ENCODE measurements at regions not wholly inside any gene's neighbourhood (a gene's known extent, or its start where the extent isn't known, plus 50 kb on each side); places are given as distances from the start of the nearest gene placed in this dataset.

- Histone ChIP-seq H3K79me2 (ENCODE audit: insufficient read depth) (no peaks in the 10 kb centered on the region), H3K9me2 (ENCODE audit: insufficient read depth) (no peaks in the 10 kb centered on the region), H3K4me1 (ENCODE audit: insufficient read depth) (peaks cover 10% of the 10 kb centered on the region; the same call in 1 of the 2 replicates), H3F3A (ENCODE audit: insufficient read depth) (peaks cover 3% of the 10 kb centered on the region; the same call in 1 of the 2 replicates), H4K20me1 (ENCODE audit: insufficient read depth) (no peaks in the 10 kb centered on the region), H3K27ac (no peak overlapping the region), H3K4me3 (no peak overlapping the region), H3K27me3 (replicated peaks; ENCODE audit: insufficient read depth) (peaks cover 8% of the 10 kb centered on the region), H2AFZ (no peak overlapping the region), H3K9ac (no peak overlapping the region), H3K9me3 (ENCODE audit: low read depth) (no peaks in the 10 kb centered on the region), H3K4me2 (ENCODE audit: unreplicated experiment) (no peak overlapping the region), H3K36me3 (ENCODE audit: low read depth) (no peaks in the 10 kb centered on the region)
- WGBS, 2 experiments (ENCODE audit: low coverage in 1 of 2, low lambda C conversion rate in 2 of 2, missing lambda C conversion rate in 2 of 2): 60 to 66% methylated on average over 4 of the region's 4 CpGs
- no peak for DNase-seq
- no peak for TF ChIP-seq EZH2phosphoT487 (IDR thresholded peaks at IDR 0.05; ENCODE audit: insufficient read depth, low read depth)
- TF ChIP-seq EZH2 (IDR thresholded peaks at IDR 0.05; ENCODE audit: insufficient read depth, poor library complexity, severe bottlenecking): no peak
- in situ Hi-C loops (cut with MboI): no loop called here
Observed at GRCh38 chr4:41366911-41367517, 110.3 kb downstream of the UCHL1 start.

GRCh38 chr4:41369680-41370079 lies 113.0 kb downstream of the UCHL1 start:
- no peak for DNase-seq
- in situ Hi-C loops (cut with MboI): no loop called here
- Histone ChIP-seq H3K27me3 (replicated peaks; ENCODE audit: insufficient read depth) (no peaks in the 10 kb centered on the region), H3K9me2 (ENCODE audit: insufficient read depth) (no peaks in the 10 kb centered on the region), H3K4me3 (no peak overlapping the region), H2AFZ (no peak overlapping the region), H3K4me1 (ENCODE audit: insufficient read depth) (no peaks in the 10 kb centered on the region), H3K27ac (no peak overlapping the region), H3K4me2 (ENCODE audit: unreplicated experiment) (no peak overlapping the region), H3K9ac (no peak overlapping the region), H3K36me3 (ENCODE audit: low read depth) (no peaks in the 10 kb centered on the region), H3K9me3 (ENCODE audit: low read depth) (no peaks in the 10 kb centered on the region), H3K79me2 (ENCODE audit: insufficient read depth) (no peaks in the 10 kb centered on the region), H3F3A (ENCODE audit: insufficient read depth) (no peaks in the 10 kb centered on the region), H4K20me1 (ENCODE audit: insufficient read depth) (no peaks in the 10 kb centered on the region)
- WGBS, 2 experiments (ENCODE audit: low coverage in 1 of 2, low lambda C conversion rate in 2 of 2, missing lambda C conversion rate in 2 of 2): 76 to 86% methylated on average over 4 of the region's 4 CpGs
- TF ChIP-seq EZH2phosphoT487 (IDR thresholded peaks at IDR 0.05; ENCODE audit: insufficient read depth, low read depth): no peak
- TF ChIP-seq EZH2 (IDR thresholded peaks at IDR 0.05; ENCODE audit: insufficient read depth, poor library complexity, severe bottlenecking): no peak

DNA sequence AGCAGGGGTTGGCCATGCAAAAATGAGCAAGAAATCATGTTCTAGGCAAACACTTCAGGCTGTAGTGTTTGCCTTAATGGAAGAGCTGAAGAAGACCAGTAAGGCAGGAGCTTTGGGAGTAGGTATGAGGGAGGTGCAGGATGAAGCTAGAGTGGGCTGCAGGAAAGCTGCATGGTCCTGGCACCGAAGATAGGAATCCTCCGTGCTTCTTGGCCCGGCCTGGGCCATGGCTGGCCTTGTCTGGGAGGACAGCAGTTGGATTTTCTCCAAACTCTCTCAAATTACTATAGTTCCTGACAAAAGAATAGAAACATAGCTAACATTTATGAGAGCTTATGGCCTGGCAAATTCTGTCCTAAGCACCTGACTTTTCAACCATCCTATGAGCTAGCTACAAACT lies 116.5 kb downstream of the UCHL1 start:
- no peaks in the 10 kb centered on the region for H3K79me2 ChIP-seq (ENCODE audit: insufficient read depth)
- no peak for DNase-seq
- no peak overlapping the region for H3K9ac ChIP-seq
- H4K20me1 ChIP-seq (ENCODE audit: insufficient read depth): no peaks in the 10 kb centered on the region
- TF ChIP-seq EZH2 (IDR thresholded peaks at IDR 0.05; ENCODE audit: insufficient read depth, poor library complexity, severe bottlenecking): no peak
- TF ChIP-seq EZH2phosphoT487 (IDR thresholded peaks at IDR 0.05; ENCODE audit: insufficient read depth, low read depth): no peak
- no peak overlapping the region for H2AFZ ChIP-seq
- in situ Hi-C loops (cut with MboI): no loop called here
- WGBS, 2 experiments (ENCODE audit: low coverage in 1 of 2, low lambda C conversion rate in 2 of 2, missing lambda C conversion rate in 2 of 2): 41 to 49% methylated on average over 3 of the region's 3 CpGs
- H3K27ac ChIP-seq: no peak overlapping the region
- H3K4me2 ChIP-seq (ENCODE audit: unreplicated experiment): no peak overlapping the region
- no peak overlapping the region for H3K4me3 ChIP-seq
- H3K4me1 ChIP-seq (ENCODE audit: insufficient read depth): no peaks in the 10 kb centered on the region
- H3F3A ChIP-seq (ENCODE audit: insufficient read depth): no peaks in the 10 kb centered on the region
- no peaks in the 10 kb centered on the region for H3K27me3 ChIP-seq (replicated peaks; ENCODE audit: insufficient read depth)
- no peaks in the 10 kb centered on the region for H3K9me3 ChIP-seq (ENCODE audit: low read depth)
- H3K36me3 ChIP-seq (ENCODE audit: low read depth): no peaks in the 10 kb centered on the region
- H3K9me2 ChIP-seq (ENCODE audit: insufficient read depth): no peaks in the 10 kb centered on the region

GRCh38 chr4:41374490-41374889 lies 117.8 kb downstream of the UCHL1 start:
- Histone ChIP-seq H3F3A (ENCODE audit: insufficient read depth) (no peaks in the 10 kb centered on the region), H3K4me2 (ENCODE audit: unreplicated experiment) (no peak overlapping the region), H3K9ac (no peak overlapping the region), H3K79me2 (ENCODE audit: insufficient read depth) (no peaks in the 10 kb centered on the region), H3K27me3 (replicated peaks; ENCODE audit: insufficient read depth) (no peaks in the 10 kb centered on the region), H3K4me1 (ENCODE audit: insufficient read depth) (no peaks in the 10 kb centered on the region), H3K36me3 (ENCODE audit: low read depth) (no peaks in the 10 kb centered on the region), H3K27ac (no peak overlapping the region), H3K9me3 (ENCODE audit: low read depth) (no peaks in the 10 kb centered on the region), H2AFZ (no peak overlapping the region), H4K20me1 (ENCODE audit: insufficient read depth) (no peaks in the 10 kb centered on the region), H3K4me3 (no peak overlapping the region), H3K9me2 (ENCODE audit: insufficient read depth) (no peaks in the 10 kb centered on the region)
- in situ Hi-C loops (cut with MboI): no loop called here
- DNase-seq: no peak
- WGBS, 2 experiments (ENCODE audit: low coverage in 1 of 2, low lambda C conversion rate in 2 of 2, missing lambda C conversion rate in 2 of 2): 54 to 57% methylated on average over 3 of the region's 3 CpGs
- TF ChIP-seq EZH2phosphoT487 (IDR thresholded peaks at IDR 0.05; ENCODE audit: insufficient read depth, low read depth) (no peak), EZH2 (IDR thresholded peaks at IDR 0.05; ENCODE audit: insufficient read depth, poor library complexity, severe bottlenecking) (no peak)

DNA sequence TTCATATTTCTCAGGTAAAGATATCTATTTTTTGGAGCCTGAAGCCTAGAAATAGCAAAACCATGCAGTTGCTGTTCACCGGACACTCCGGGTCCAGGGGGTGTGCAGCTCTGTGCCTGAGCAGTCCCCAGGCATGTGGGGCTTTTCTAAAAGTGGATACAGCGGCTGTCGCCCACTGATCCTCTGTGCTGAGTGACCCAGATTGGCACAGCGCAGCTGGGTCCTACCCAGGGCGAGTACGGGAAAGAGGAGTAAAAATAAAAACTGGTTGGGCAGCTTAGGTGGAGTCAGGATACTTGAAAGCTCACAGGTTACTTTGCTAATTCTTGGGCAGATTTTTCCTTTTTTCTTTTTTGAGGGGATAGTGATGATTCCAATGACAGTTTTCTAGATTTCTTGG lies 118.8 kb downstream of the UCHL1 start:
- H3K9me2 ChIP-seq (ENCODE audit: insufficient read depth): no peaks in the 10 kb centered on the region
- H3K4me1 ChIP-seq (ENCODE audit: insufficient read depth): no peaks in the 10 kb centered on the region
- TF ChIP-seq EZH2 (IDR thresholded peaks at IDR 0.05; ENCODE audit: insufficient read depth, poor library complexity, severe bottlenecking): no peak
- TF ChIP-seq EZH2phosphoT487 (IDR thresholded peaks at IDR 0.05; ENCODE audit: insufficient read depth, low read depth): no peak
- 64 to 71% methylated on average over 7 of the region's 7 CpGs for WGBS, 2 experiments (ENCODE audit: low coverage in 1 of 2, low lambda C conversion rate in 2 of 2, missing lambda C conversion rate in 2 of 2)
- H2AFZ ChIP-seq: no peak overlapping the region
- no peak overlapping the region for H3K4me2 ChIP-seq (ENCODE audit: unreplicated experiment)
- no peaks in the 10 kb centered on the region for H3K36me3 ChIP-seq (ENCODE audit: low read depth)
- H3K79me2 ChIP-seq (ENCODE audit: insufficient read depth): no peaks in the 10 kb centered on the region
- no peak for DNase-seq
- in situ Hi-C loops (cut with MboI): no loop called here
- H3K27ac ChIP-seq: no peak overlapping the region
- H3K9me3 ChIP-seq (ENCODE audit: low read depth): no peaks in the 10 kb centered on the region
- H3F3A ChIP-seq (ENCODE audit: insufficient read depth): no peaks in the 10 kb centered on the region
- H3K4me3 ChIP-seq: no peak overlapping the region
- no peak overlapping the region for H3K9ac ChIP-seq
- no peaks in the 10 kb centered on the region for H3K27me3 ChIP-seq (replicated peaks; ENCODE audit: insufficient read depth)
- no peaks in the 10 kb centered on the region for H4K20me1 ChIP-seq (ENCODE audit: insufficient read depth)
